GM18520 (cell line): ENCODE measurements at regions not wholly inside any gene's neighbourhood (a gene's known extent, or its start where the extent isn't known, plus 50 kb on each side); places are given as distances from the start of the nearest gene placed in this dataset.

Experiments used
- ATAC-seq: cut with Tn5 transposase; IDR thresholded peaks from one replicate; pipeline ENCODE4 v1.9.1; 2021; ENCODE audit not compliant: unreplicated experiment

DNA sequence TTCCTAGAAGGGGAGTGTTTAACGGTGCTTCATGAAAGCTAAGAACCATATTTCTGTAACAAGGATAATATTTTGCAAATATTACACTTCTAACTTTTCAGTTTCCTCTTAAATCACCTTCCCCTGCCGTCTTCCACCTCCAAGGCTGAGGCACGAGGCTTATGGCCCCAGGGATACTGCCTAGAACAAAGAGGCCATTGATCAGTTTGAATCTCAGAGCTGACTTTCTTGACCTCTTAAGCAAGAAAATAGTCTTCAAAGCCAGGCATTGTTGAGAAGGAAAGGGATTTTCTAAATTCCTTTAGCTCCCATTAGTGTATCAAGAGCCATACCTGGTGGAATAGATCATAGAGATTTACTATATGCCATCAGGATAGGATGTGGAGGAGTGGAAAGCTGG lies 566.2 kb downstream of the BNC2 start:
- ATAC-seq = no peak

DNA sequence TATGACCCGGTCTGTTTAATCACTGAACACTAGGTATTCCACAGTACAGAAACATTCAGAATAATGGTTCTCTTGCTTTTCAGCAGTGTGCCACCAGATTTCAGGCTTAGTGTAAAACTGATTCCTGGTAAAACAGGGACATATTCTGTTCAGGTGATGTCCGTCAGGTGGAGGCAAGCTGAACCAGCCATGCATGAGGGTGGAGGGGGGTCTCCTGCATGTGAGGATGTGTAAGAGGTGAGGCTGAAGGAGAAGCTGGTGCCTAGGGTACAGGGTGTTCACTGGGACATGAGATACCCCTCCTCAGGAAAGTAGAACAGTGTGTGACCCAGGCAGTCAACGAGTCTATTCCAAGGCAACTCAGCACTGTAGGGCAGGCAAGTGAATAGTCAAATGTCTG lies 563.9 kb downstream of the BNC2 start:
- ATAC-seq = no peak

DNA sequence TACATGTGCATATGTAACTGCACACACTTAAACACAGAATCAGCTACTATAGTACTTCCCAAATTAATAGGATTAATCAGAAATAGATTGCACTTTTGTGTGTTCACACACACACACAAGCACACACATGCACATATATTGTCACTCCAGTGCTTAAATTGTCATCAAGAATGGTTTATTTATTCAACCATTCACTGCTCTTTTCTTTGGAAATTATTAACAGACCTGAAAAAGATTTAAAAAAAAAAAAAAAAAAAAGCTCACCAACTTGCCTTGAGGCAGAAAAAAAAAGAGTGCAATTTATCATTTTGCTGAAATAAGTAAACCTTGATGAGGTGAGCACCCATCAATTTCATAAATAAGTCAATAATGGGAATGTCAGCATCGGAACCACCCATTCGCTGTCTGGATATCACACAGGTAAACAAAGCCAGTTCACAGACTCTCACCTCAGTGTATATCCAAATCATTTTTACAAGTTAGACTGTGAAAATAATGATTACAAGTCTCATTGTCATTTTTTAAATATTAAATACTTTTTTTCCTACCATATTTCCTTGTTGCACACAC lies 562.8 kb downstream of the BNC2 start:
- ATAC-seq = no peak

DNA sequence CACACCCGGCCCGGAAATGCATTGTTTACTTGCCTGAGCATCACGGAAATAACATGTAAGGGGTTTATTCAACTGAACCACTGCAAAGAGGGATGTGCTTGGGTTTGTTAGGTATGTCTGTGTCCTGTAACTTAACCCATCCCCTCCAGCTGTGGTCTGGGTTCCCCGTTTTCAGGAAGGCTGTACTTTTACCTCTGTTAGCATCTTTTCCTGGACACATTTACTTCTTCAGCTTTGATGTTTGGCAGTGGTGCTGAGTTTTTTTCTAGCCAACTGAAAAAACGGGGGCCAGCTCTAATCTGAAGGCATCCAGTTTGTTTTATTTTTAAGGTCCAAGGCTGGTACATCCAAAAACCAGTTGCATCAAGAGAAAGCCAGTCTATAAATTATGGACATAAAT lies 561.8 kb downstream of the BNC2 start:
- no peak for ATAC-seq

DNA sequence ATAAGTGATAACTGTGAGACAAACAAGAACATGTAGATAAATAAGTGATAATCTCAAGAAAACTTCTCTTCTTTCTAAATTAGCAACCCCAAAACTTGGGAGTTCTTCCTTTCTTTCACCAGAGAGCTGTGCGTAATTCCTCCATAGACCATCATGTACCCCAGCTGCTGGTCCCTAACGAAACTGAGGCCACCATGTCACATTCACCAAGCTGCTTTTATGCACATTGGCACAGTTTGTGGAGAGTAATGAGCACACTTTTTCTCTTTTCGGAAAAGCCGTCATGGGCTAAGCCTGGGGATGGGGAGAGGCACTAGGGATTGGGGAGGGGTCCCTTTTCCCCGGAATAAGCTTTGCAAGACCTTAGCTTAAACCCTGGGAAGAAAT lies 561.4 kb downstream of the BNC2 start:
- no peak for ATAC-seq

DNA sequence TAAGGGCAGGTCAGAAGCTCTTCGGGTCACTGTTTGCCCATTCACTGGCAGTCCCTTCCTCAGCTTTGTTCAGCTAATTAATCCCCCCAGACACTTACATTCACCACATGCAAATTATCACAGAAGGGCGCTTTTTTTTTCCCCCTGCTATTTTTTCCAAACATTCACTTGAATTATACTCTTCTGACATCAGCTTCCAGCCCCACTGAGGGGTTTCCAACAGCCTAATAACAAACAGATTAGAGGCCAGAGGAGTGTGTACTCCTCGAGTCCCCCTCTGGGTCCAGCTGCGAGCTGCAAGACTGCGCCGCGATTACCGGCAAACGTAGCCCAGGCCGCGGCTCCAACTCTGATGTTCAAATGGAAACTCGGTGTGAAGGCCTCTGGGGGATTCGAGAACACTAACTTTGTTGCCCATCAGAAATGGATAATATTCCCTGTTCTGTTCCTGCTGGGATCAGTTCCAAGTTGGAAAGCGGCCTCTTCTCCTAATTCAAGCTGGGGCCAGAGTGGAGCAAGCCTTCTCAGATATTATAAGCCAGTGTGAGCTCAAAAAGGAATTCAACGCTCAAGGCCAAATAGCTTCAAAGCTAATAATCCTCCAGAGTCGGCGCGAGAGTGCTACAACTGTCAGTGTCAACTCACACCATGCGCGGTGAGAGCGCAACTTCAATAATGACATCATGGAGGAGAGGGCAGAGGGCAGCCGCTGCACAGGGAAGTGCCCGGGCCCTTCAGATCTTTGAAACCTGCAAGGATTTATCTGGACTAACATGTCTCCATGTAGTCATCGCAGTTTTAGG lies 560.8 kb downstream of the BNC2 start:
- no peak for ATAC-seq

DNA sequence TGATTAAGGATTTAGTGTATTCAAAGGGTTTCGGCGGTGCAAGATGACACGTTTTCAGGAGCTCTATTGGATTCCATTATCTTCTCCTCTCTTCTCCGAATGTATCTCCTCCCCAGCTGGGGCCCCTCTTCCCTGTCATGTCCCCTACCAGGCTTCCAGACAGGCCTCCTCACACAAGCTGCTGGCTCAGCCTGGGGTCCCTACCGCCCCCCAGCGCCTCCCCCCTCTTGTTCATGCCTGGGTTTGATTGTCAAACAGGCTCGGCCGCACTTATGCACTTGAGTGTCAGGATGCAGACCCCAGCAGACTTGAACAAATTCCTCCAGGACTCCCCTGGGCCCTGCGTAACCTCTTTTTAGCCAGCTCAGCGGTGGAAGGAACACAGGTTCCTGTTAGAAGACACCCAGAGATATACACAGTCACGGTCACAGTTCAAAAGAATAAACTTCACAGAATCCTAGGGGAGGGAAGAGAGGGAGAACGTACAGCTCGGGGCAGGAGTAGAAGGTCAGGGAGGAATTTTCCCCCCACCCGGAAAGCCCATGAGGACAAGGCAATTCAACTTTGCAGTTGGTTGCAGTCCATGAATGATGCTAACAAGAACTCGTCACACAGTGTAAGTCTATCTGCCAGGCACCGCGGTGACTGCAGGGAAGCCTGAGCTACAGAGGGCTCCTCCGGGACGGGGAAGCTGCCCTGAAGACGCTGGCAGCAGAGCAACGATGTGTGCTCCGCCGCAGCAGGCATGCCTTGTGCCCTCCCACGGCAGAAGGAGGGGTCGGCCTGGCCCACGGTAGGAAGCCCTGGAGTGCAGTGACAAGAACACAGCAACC lies 560.0 kb downstream of the BNC2 start:
- ATAC-seq = no peak

DNA sequence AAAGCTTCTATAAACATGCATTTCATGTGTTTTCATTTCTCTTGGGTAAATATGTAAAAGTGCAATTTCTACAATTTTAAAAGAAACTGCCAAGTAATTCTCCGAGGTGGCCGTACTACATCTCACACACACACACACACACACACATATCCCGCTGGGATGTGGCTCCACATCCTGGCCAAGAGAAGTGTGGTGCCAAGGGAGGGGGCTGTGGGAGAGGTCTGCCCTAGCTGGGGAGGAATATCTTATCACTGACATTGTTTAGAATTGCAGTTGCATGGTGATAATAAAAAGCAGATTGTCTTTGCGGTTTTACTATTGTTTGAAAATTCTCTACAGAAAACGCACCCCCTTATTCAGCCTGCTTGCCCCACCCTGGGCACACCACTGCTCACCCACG lies 558.4 kb downstream of the BNC2 start:
- ATAC-seq = no peak

DNA sequence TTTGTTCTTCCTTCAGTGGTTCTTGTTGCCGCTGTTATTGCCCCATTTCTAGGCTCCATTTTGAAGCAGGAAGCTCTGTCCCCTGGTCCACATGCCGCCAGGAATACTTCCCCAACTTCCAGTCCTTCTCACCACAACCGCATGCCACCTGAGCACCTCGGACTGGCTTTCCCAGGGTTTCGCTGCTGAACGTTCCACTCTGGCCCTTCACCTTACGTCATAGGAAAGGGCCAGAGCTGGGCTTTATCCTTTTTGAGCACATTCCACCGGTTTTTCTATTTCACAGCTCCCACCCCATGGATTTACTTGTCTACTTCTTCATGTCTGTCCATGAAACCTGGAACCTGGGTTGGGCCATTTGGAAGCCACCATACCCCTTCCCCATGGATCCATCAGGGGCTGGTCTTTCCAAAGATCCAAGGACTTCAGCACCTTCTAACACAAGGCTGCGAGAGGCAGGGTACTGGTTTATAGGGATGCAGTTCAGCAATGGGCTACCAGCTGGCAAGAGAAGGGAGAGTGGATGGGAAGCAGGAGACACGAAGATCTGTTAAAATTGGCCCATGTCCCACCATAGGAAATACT lies 557.4 kb downstream of the BNC2 start:
- no peak for ATAC-seq

DNA sequence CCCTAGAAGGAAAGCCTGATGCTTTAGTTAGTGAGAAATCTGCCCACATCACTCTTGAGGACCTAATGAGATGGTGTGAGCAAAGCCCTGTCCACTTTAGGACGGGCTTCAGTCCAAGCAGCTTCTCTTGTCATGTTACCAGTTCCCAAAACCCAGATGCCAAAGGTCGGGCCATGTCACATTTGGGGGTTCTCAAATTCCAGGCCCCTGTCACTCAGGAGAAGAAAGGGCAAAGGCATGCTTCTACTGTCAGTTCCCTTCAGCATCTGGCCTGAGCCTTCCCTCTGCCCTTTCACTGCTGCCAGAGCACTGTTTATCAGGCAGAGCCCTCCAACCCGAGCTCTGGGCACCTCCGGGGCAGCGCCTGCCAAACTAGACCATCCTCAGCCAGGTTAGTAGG lies 556.0 kb downstream of the BNC2 start:
- no peak for ATAC-seq

DNA sequence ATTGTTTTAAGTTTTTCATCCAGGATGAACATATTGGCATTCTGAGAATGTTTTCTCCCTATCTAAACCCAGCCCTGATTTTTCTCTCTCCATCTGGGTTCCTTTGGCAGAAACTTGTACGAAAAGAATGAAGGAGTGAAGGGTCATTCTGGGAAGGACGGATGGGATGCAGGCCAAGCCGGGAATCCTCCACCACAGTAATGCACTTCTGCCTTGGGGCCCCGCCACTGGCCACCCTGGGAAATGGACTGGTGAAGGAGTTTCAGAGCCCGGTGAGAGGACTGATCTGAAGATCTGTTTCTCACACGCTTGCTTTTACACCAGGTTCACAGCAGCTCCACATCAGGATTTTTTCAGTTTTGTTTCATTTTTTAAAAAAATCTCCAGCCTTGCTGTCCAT lies 554.8 kb downstream of the BNC2 start:
- ATAC-seq = no peak

DNA sequence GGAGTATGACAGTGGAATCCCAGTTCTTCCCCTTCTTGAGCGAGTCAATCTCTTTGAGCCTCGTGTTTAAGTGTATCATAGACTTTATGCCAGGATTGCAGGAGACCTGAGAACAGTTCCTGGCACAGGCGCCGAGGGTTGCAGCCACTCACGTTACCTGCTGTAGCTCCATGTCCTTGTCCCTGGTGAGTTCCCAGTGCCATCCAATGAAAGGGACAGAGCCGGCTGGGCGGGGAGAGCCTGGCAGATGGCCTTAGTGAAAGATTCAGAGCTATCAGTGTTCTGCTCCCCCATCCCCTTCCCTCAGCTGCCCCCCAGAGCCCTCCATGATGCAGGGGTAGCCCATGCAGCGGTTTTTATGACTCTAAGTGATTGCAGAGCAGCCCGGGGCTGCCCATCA lies 554.0 kb downstream of the BNC2 start:
- no peak for ATAC-seq

DNA sequence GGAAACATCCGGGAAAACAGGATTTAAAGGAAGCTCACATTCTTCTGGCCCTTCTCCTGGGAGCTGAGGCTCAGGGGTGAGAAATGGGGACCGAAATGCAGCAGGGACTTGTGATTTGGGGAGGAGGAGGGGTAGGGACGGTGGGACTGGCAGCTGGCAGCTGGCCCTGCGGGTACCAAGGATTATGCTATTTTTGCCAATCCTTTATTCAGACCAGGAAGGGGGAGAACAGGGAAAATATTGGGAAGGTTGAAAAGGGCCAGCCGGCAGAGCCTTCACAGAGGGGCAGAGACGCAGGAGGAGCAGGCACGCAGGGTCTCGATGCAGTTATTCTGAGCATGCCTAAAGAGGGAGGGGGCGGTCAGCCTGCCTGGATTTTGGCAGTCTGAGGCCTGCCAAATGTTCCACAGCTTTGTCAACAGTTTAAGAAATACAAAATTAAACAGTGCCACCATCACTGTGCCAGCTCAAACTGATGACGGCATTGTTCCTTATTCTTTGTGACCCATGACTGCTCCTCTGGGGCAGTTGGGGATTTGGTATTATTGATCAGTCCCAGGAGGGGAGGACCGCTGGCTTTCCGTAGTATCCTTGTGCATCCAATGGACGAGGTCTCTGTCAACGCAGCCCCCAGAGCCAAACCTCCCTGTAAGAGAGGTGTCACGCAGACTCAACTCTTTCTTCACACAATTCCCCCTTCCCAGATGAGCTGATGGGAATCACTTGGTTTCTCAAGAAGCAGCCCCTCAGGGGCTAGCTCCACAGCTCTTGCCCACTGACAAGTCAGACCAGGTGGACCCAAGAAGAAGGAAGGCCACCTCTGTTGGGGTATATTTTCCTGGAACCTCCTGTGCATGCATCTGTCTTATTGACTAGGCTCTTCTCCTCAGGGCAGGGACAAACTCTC lies 553.3 kb downstream of the BNC2 start:
- no peak for ATAC-seq

DNA sequence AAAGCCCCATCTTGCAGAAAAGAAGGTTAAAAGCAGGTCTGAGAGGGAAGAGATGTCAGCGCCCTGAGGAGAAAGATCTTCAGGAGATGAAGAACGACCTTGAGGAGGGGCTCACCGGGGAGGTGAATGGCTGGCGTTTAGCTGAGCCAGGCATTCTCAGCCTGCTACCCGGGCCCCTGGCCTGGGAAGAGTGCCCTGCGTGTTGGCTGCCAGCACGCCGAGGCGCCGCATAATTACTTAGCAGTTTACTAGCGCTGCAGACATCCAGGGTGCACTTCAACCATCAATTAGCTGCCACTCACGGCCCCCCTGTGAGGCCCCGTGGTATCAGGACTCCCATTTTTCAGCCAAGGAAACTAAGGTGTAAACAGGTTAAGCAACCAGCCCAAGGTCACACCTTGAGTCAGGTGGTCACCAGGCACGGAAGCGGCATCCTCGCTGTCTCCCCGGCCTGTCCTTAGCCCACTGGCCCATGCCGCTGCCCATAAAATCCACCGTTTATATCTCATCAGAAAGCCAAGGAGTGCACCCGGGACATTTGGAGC lies 551.9 kb downstream of the BNC2 start:
- no peak for ATAC-seq

DNA sequence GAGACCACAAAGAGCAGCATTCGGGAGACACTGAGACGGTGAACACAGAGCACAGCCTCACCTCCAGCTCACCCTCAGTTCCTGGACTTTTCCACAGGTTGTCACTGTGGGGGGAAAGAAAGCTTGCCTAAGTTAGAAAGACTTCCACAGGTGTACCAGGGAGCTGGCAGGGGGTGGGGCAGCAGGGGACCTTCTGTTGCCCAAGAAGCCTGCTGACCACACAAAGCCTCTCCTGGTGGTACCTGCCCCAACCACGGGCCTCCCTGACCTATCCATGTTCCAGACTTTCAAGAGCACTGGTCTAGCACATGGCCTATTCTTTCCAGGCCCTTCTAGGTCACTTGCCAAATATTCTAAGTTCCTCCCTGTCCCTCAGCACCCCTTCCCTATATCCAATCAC lies 550.8 kb downstream of the BNC2 start:
- ATAC-seq = no peak

DNA sequence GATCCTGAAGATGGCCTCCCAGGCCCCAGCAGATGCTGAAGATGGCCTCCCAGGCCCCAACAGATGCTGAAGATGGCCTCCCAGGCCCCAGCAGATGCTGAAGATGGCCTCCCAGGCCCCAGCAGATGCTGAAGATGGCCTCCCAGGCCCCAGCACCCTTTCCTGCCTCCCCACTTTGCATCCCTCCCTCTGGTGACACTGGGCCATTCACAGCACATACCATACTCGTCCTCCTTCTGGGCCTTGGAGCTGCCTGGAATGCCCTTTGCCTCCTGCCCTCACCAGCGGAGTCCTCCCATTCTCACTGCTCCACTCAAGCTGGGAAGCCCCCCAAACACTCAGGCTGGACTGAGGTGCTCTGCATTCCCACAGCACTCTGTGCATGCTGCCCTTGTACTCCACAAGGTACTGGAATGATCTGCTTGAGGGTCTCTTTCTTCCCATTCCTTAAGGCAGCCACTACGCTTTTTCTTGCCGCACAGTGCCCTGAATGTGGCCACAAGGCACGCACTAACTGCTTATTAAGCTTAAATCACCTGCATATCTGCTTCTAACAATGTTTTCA lies 550.0 kb downstream of the BNC2 start:
- no peak for ATAC-seq

DNA sequence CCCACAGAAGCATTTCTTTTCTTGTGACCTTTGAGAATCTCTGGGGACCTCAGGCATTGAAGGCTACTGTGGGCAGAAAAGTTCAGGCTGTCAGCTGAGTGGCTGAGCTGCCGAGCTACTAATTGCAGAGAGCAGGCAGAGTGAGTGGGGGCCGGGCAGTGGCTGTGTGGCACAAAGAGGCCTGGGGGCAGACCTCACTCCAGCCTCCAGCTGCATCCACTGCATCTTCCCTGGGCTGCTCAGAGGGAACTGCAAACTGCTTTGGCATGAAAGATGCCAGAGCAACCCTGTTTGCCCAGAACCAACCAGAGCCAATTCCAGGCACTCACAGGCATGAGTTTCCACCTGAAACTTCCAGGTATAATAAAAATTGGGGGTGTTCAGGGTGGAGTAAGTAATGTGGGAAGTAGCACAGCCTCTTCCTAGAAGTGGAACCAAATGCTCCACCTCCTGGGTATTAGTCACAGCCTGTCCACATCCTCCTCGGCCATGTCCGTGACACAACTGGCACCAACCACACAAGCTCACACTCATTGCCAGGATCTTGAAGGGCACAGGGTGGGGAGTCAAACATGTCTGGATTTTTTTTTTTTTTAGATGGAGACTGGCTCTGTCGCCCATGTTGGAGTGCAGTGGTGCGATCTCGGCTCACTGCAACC lies 548.9 kb downstream of the BNC2 start:
- ATAC-seq = no peak

DNA sequence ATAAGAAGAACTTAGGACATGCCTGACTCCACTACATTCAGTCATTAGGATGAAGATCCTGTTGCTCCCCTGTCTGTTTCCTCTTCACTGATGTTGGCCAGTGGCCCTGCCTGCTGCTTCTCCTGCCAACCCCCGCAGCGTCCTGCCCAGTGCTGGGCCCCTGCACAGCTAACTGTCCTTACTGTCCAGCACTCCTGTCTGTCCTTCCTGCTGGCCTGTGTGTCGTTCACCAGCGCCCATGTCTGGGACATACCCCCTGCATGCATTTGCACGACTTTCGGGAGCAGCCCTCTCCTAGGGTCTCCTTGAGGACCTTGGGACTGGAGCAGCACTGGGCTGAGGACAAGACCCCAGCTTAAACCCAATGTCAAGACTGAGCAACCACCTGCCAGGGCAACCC lies 547.6 kb downstream of the BNC2 start:
- no peak for ATAC-seq

DNA sequence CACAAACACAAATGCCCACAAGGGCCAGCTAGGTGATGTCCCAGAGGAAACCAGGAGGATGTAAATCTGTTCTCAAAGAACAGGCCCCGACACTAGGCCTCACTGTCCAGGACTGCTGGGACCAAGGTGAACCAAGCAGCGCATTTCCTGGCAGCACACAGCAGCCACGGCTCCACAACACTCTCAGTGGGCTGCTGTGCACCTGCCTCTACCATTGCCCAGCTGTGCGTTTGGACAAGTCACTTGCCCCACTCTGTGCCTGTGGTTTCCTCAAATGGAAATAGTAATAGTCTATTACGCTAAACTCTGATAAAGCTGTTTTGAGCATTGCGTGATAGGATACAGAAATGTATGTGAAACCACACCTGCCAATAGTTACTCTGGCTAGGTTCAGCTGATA lies 544.5 kb downstream of the BNC2 start:
- no peak for ATAC-seq

DNA sequence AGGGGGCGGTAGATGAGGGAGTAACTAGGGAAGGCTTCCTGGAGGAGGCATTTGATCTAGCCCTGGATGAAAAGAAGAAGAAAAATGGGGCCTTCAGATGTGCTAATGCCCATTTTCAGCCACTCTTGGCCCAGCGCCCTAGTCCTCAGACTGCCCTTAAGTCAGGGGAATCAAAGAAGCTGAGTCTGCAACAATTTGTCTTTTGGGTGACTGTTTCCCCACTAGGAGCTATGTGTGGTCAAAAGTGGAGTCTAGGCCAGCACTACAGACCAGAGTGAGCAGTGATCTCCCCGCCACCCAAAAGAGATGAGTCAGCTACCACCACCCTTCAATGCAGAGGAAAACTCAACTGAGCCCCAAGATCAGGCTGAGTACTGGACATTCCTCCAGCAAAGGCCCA lies 542.1 kb downstream of the BNC2 start:
- ATAC-seq = no peak
